Left lung (tissue), 4 donors: ENCODE measurements at regions not wholly inside any gene's neighbourhood (a gene's known extent, or its start where the extent isn't known, plus 50 kb on each side); places are given as distances from the start of the nearest gene placed in this dataset.

Experiments used
- ATAC-seq: fragments of 200-7000 bp; cut with Tn5 transposase; one replicate; pipeline ENCODE4 v1.9.1; 2020; ENCODE audit warnings: moderate library complexity
- DNase-seq, 4 donors: peaks; one replicate each; pipeline ENCODE4 v3.0.0-alpha.2; 2013 to 2020
- H3K27ac ChIP-seq, 2 donors: fragments of 200-600 bp; sonication (generic) in 1 of 2; one replicate each; pipeline versions ENCODE4 v1.5.0 to v1.8.0; 2020 to 2021
- H3K27me3 ChIP-seq, 2 donors: fragments of 200-600 bp; sonication (generic) in 1 of 2; one replicate each; pipeline versions ENCODE4 v1.5.0 to v1.8.0; 2020 to 2021
- H3K36me3 ChIP-seq, 2 donors: fragments of 200-600 bp; sonication (generic) in 1 of 2; one replicate each; pipeline versions ENCODE4 v1.5.0 to v1.8.0; 2020 to 2021
- H3K4me1 ChIP-seq, 2 donors: fragments of 200-600 bp; one replicate each; pipeline ENCODE4 v1.8.0; 2021
- H3K4me3 ChIP-seq, 2 donors: fragments of 200-600 bp; sonication (generic) in 1 of 2; one replicate each; pipeline versions ENCODE4 v1.5.0 to v1.8.0; 2020 to 2021; ENCODE audit warnings: mild to moderate bottlenecking in 1 of 2
- H3K9me3 ChIP-seq, 2 donors: fragments of 200-600 bp; sonication (generic) in 1 of 2; one replicate each; pipeline versions ENCODE4 v1.5.0 to v1.8.0; 2020 to 2021
- intact Hi-C, 2 donors: fragments of 100-400 bp; cut with DNase I; formaldehyde crosslinking; loops; one replicate each; pipeline versions ENCODE4 v1.11.2 to v1.14.2; 2022
- TF ChIP-seq, protein P1 (sequence below), 2 donors: fragments of 200-600 bp; sonication (generic) in 1 of 2; IDR thresholded peaks; one replicate each; pipeline versions ENCODE4 v1.5.0 to v1.8.0; 2021; ENCODE audit warnings: antibody characterized with exemption in 2 of 2
- donor health status: DM: no; HTN: yes; CAD: no.
- donor health status: DM: no; HTN: no; CAD: no.

GRCh38 chr21:17738176-17738953, 80.8 kb downstream of the C21orf91 start:
- H3K27me3 ChIP-seq, result no peaks in the 10 kb centered on the region
- DNase-seq (no peak), ATAC-seq (no peak)
- H3K4me3 ChIP-seq, result no peak overlapping the region
- TF ChIP-seq, protein P1, sequence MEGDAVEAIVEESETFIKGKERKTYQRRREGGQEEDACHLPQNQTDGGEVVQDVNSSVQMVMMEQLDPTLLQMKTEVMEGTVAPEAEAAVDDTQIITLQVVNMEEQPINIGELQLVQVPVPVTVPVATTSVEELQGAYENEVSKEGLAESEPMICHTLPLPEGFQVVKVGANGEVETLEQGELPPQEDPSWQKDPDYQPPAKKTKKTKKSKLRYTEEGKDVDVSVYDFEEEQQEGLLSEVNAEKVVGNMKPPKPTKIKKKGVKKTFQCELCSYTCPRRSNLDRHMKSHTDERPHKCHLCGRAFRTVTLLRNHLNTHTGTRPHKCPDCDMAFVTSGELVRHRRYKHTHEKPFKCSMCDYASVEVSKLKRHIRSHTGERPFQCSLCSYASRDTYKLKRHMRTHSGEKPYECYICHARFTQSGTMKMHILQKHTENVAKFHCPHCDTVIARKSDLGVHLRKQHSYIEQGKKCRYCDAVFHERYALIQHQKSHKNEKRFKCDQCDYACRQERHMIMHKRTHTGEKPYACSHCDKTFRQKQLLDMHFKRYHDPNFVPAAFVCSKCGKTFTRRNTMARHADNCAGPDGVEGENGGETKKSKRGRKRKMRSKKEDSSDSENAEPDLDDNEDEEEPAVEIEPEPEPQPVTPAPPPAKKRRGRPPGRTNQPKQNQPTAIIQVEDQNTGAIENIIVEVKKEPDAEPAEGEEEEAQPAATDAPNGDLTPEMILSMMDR (IDR thresholded peaks at IDR 0.05), result no peak
- peaks cover 0 to 2% of the 10 kb centered on the region in 2 donors for H3K9me3 ChIP-seq
- H3K4me1 ChIP-seq, result no peaks in the 10 kb centered on the region
- intact Hi-C loops, result no loop called here
- no peaks in the 10 kb centered on the region for H3K36me3 ChIP-seq
- H3K27ac ChIP-seq, result no peak overlapping the region

- H3K9me3 ChIP-seq, result peaks cover 0 to 2% of the 10 kb centered on the region in 2 donors
- H3K36me3 ChIP-seq, result no peaks in the 10 kb centered on the region
- no peak overlapping the region for H3K27ac ChIP-seq
- intact Hi-C loops, result no loop called here
- ATAC-seq (no peak), DNase-seq (no peak)
- H3K4me3 ChIP-seq, result no peak overlapping the region
- no peaks in the 10 kb centered on the region for H3K27me3 ChIP-seq
- TF ChIP-seq, protein P1 (IDR thresholded peaks at IDR 0.05), result no peak
- H3K4me1 ChIP-seq, result peaks cover 0 to 3% of the 10 kb centered on the region in 2 donors
Observed at GRCh38 chr21:17736072-17736471, 83.1 kb downstream of the C21orf91 start.

DNA sequence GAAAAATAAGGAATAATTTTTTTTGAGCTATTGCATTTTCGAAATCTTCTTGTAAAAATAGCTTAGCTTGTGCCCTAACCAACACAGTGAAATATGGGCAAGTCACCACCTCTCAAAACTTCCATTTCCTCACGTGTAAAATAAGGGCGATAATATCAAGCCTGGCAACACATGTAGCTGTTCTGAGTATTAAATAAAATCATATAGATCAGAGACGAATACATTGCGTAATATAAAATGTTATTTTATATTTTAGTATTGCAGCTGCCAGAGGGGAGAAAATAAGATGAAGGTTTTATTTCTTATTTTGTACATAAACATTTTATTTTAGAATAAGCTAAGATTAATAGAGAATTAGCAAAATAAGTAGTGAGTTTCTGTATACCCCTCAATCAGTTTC, 85.9 kb downstream of the C21orf91 start:
- ATAC-seq, result no peak
- intact Hi-C loops, result no loop called here

DNA sequence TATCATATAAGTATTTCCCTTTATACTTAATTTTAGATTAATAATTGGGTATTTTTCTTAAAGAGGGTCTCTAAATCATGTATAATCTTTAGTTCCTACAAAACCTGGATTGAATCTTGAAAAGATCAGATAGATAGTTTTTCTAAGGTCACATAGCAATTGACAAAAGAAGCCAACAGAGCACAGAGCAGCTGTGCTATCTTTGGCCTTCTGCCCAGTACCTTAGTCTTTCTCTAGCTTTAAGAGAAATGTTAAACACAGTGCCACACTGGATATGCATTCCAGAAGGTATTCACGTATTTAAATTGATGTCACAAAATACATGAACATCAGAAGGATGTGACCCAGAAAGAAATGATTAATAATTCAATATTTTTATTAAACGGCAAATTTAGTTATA, 86.8 kb downstream of the C21orf91 start:
- Histone ChIP-seq H3K27me3 (no peaks in the 10 kb centered on the region), H3K9me3 (no peaks in the 10 kb centered on the region), H3K4me1 (peaks cover 0 to 10% of the 10 kb centered on the region in 2 donors), H3K36me3 (no peaks in the 10 kb centered on the region), H3K27ac (no peak overlapping the region), H3K4me3 (no peak overlapping the region)
- TF ChIP-seq, protein P1 (IDR thresholded peaks at IDR 0.05), result no peak
- no peak for DNase-seq
- intact Hi-C loops, result no loop called here
- ATAC-seq, result no peak

More for the DNA sequence above, 85.9 kb downstream of the C21orf91 start:
- no peaks in the 10 kb centered on the region for H3K9me3 ChIP-seq
- no peak overlapping the region for H3K4me3 ChIP-seq
- no peak for DNase-seq
- no peak overlapping the region for H3K27ac ChIP-seq
- H3K36me3 ChIP-seq, result no peaks in the 10 kb centered on the region
- TF ChIP-seq, protein P1 (IDR thresholded peaks at IDR 0.05), result no peak
- H3K4me1 ChIP-seq, result peaks cover 0 to 10% of the 10 kb centered on the region in 2 donors
- H3K27me3 ChIP-seq, result no peaks in the 10 kb centered on the region

- intact Hi-C loops, result no loop called here
- Histone ChIP-seq H3K4me1 (peaks cover 0 to 10% of the 10 kb centered on the region in 2 donors), H3K9me3 (no peaks in the 10 kb centered on the region), H3K4me3 (no peak overlapping the region), H3K36me3 (no peaks in the 10 kb centered on the region), H3K27me3 (no peaks in the 10 kb centered on the region), H3K27ac (no peak overlapping the region)
- TF ChIP-seq, protein P1 (IDR thresholded peaks at IDR 0.05), result no peak
- ATAC-seq (no peak), DNase-seq (no peak)
Observed at GRCh38 chr21:17731554-17731953, 87.6 kb downstream of the C21orf91 start.
